SK-N-MC (cell line): ENCODE measurements at regions not wholly inside any gene's neighbourhood (a gene's known extent, or its start where the extent isn't known, plus 50 kb on each side); places are given as distances from the start of the nearest gene placed in this dataset.

Experiments used
- EZH2 ChIP-seq: fragments of 200-600 bp; sonication (generic); IDR thresholded peaks from one replicate; pipeline ENCODE4 v1.6.1; 2017; ENCODE audit warnings: antibody characterized with exemption
- POLR2AphosphoS5 ChIP-seq: IDR thresholded peaks from 2 replicates; pipeline ENCODE4 v1.6.1; 2012; ENCODE audit warnings: mild to moderate bottlenecking, low read depth, low read length, borderline replicate concordance

- TF ChIP-seq POLR2AphosphoS5, result no peak
- TF ChIP-seq EZH2, result no peak
These were observed 411.9 kb downstream of the TRIML1 start for GRCh38 chr4:188551156-188551555.
